Ishikawa (cell line): ENCODE measurements at regions not wholly inside any gene's neighbourhood (a gene's known extent, or its start where the extent isn't known, plus 50 kb on each side); places are given as distances from the start of the nearest gene placed in this dataset.

Experiments used
- CEBPB ChIP-seq: IDR thresholded peaks from 2 replicates; pipeline ENCODE4 v1.6.1; 2012
- CREB1 ChIP-seq: IDR thresholded peaks from 2 replicates; pipeline ENCODE4 v1.6.1; 2012; ENCODE audit warnings: low read depth
- EGR1 ChIP-seq: IDR thresholded peaks from 2 replicates; pipeline ENCODE4 v1.6.1; 2012
- EP300 ChIP-seq: IDR thresholded peaks from 2 replicates; pipeline ENCODE4 v1.6.1; 2012; ENCODE audit warnings: borderline replicate concordance
- FOXM1 ChIP-seq: IDR thresholded peaks from 2 replicates; pipeline ENCODE4 v1.6.1; 2012; ENCODE audit warnings: low read depth, borderline replicate concordance
- NFIC ChIP-seq: IDR thresholded peaks from 2 replicates; pipeline ENCODE4 v1.6.1; 2012
- RAD21 ChIP-seq: IDR thresholded peaks from 2 replicates; pipeline ENCODE4 v1.6.1; 2012; ENCODE audit warnings: low read depth
- TAF1 ChIP-seq: IDR thresholded peaks from 2 replicates; pipeline ENCODE4 v1.6.1; 2012; ENCODE audit warnings: low read depth, mild to moderate bottlenecking
- TCF12 ChIP-seq: IDR thresholded peaks from 2 replicates; pipeline ENCODE4 v1.6.1; 2012; ENCODE audit warnings: low read depth
- TEAD4 ChIP-seq: IDR thresholded peaks from 2 replicates; pipeline ENCODE4 v1.6.1; 2012
- YY1 ChIP-seq: IDR thresholded peaks from 2 replicates; pipeline ENCODE4 v1.6.1; 2012; ENCODE audit warnings: low read depth
- ZBTB7A ChIP-seq: IDR thresholded peaks from 2 replicates; pipeline ENCODE4 v1.6.1; 2012; ENCODE audit warnings: low read depth
- TF ChIP-seq, protein P1 (sequence below): IDR thresholded peaks from 2 replicates; pipeline ENCODE4 v1.6.1; 2012; ENCODE audit warnings: low read depth, mild to moderate bottlenecking
- TF ChIP-seq, protein P2 (sequence below): IDR thresholded peaks from 2 replicates; pipeline ENCODE4 v1.6.1; 2012
- TF ChIP-seq, protein P3 (sequence below): IDR thresholded peaks from 2 replicates; pipeline ENCODE4 v1.6.1; 2012

DNA sequence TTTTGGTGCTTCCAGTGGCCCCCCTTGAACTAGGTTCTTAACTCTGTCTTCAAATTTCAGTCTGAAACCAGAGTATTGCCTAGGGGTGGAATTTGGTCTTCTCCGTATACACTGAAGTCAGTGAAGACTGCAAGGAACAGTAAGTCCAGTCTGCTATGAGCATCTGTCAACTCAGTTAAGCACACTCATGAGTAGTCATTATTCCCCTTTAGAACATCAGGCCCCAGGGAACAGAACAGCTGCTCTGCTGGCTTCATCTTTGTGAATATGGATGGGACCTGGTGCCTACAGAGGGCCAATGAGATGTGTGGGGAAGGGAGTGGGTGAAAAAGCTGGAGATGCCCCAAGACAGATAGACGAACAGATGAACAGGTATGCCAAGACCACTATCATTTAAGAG lies 85.2 kb upstream of the PRR23C start:
- no peak for TF ChIP-seq YY1

DNA sequence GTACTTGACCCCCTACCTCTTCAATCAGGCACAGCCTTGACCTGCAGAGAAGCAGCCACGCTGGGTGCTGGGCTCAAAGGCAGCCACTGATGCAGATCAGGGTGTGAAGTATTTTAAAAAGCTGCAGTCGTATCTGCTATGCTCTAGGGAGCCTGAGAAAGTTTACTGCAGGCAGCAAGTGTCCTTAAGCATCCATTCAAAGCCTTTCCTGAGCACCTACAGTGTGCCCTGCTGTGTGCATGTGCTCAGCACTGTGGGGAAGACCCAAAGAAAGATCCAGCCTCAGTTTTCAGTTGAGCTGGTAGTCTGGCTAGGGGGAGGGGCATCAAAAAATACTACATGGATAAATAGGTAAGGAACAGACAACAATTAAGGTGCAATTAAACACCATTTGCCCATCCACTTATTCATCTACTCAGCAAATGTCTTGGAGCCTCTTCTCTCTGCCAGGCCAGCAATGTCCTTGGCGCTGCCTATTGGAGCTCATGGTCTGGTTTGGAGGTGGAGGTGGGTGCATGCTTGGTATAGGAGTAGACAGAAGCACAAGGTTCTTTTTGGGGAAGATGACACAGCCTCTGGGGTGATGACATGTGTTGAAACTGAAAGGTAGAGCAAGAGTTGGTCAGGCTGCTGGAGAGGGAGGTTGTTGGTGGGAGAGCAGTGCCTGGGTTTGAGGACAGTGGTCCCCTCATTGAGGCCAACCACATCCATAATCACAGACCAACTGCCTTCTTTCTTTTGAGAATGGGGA lies 85.9 kb upstream of the PRR23C start:
- TF ChIP-seq NFIC = no peak
- TF ChIP-seq CEBPB = no peak
- TF ChIP-seq, protein P1, sequence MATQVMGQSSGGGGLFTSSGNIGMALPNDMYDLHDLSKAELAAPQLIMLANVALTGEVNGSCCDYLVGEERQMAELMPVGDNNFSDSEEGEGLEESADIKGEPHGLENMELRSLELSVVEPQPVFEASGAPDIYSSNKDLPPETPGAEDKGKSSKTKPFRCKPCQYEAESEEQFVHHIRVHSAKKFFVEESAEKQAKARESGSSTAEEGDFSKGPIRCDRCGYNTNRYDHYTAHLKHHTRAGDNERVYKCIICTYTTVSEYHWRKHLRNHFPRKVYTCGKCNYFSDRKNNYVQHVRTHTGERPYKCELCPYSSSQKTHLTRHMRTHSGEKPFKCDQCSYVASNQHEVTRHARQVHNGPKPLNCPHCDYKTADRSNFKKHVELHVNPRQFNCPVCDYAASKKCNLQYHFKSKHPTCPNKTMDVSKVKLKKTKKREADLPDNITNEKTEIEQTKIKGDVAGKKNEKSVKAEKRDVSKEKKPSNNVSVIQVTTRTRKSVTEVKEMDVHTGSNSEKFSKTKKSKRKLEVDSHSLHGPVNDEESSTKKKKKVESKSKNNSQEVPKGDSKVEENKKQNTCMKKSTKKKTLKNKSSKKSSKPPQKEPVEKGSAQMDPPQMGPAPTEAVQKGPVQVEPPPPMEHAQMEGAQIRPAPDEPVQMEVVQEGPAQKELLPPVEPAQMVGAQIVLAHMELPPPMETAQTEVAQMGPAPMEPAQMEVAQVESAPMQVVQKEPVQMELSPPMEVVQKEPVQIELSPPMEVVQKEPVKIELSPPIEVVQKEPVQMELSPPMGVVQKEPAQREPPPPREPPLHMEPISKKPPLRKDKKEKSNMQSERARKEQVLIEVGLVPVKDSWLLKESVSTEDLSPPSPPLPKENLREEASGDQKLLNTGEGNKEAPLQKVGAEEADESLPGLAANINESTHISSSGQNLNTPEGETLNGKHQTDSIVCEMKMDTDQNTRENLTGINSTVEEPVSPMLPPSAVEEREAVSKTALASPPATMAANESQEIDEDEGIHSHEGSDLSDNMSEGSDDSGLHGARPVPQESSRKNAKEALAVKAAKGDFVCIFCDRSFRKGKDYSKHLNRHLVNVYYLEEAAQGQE = no peak
- no peak for TF ChIP-seq TEAD4
- no peak for TF ChIP-seq FOXM1
- no peak for TF ChIP-seq TAF1
- TF ChIP-seq, protein P2, sequence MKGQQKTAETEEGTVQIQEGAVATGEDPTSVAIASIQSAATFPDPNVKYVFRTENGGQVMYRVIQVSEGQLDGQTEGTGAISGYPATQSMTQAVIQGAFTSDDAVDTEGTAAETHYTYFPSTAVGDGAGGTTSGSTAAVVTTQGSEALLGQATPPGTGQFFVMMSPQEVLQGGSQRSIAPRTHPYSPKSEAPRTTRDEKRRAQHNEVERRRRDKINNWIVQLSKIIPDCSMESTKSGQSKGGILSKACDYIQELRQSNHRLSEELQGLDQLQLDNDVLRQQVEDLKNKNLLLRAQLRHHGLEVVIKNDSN = no peak
- no peak for TF ChIP-seq CREB1
- no peak for TF ChIP-seq TCF12
- no peak for TF ChIP-seq EGR1
- TF ChIP-seq ZBTB7A = no peak
- TF ChIP-seq, protein P3, sequence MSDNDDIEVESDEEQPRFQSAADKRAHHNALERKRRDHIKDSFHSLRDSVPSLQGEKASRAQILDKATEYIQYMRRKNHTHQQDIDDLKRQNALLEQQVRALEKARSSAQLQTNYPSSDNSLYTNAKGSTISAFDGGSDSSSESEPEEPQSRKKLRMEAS = no peak

DNA sequence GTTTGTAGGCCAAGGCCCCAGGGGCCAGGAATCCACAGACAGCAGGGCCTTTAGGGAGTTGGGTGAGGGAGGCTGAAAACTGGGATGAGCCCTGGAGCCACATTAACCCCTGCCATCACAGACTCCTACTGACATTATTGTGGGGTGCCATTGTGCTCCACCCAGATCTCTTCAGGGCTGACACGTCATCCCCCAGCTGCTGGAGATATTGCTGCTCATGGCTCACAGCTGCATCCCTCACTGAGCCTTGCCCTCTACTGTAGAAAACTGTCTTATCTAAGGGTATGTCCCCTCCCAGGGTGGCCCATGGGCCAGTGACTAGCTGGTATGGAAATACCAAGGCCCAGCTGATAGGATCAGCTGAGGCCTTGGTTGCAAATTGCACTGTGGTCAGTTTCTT lies 87.3 kb upstream of the PRR23C start:
- TF ChIP-seq RAD21 = no peak
- TF ChIP-seq, protein P2 = no peak
- TF ChIP-seq TCF12 = no peak
- TF ChIP-seq CREB1 = no peak
- no peak for TF ChIP-seq EGR1
- TF ChIP-seq TEAD4 = no peak
- no peak for TF ChIP-seq TAF1
- no peak for TF ChIP-seq FOXM1
- no peak for TF ChIP-seq NFIC
- TF ChIP-seq YY1 = no peak
- TF ChIP-seq, protein P1 = no peak
- TF ChIP-seq, protein P3 = no peak
- TF ChIP-seq CEBPB = no peak
- no peak for TF ChIP-seq EP300
- TF ChIP-seq ZBTB7A = no peak

DNA sequence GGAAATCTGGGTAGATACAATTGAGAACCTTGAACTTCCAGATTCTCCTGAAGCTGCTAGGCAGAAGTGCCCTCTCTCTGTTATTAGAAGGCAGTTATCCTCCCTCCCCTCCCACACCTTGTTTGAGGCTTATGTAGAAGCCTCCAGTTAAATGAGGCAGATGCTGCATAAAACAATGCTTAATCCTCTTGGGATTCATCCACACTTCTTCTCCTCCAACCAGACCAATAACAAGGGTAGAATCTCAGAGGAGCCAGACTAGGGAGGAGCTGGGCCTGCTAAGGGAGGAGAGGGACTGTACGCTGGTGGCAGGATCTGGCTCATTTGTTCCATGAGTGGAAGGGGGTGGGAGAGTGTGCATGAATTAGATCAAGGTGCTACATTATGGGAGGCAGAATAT lies 88.3 kb upstream of the PRR23C start:
- TF ChIP-seq TEAD4 (no peak), NFIC (no peak), TAF1 (no peak), CEBPB (no peak), EP300 (no peak), YY1 (no peak), RAD21 (no peak), CREB1 (no peak), ZBTB7A (no peak), TCF12 (no peak)
- TF ChIP-seq, protein P2 = no peak
- TF ChIP-seq, protein P1 = no peak
- TF ChIP-seq, protein P3 = no peak
